ENCODE measurements at regions not wholly inside any gene's neighbourhood (a gene's known extent, or its start where the extent isn't known, plus 50 kb on each side); places are given as distances from the start of the nearest gene placed in this dataset.

- TF ChIP-seq NFATC3 (IDR thresholded peaks at IDR 0.05) (no peak), CHD4 (IDR thresholded peaks at IDR 0.05; ENCODE audit: insufficient read depth, insufficient replicate concordance, low read depth, low read length, poor library complexity, severe bottlenecking) (no peak), IRF9 (tag; IDR thresholded peaks at IDR 0.05) (no peak), ZNF232 (CRISPR knock-in tag; IDR thresholded peaks at IDR 0.05) (no peak), ZBTB7A (IDR thresholded peaks at IDR 0.05; ENCODE audit: borderline replicate concordance, control insufficient read depth, low read depth, low read length) (no peak), SRSF3 (IDR thresholded peaks at IDR 0.05; ENCODE audit: insufficient read depth, low read length) (no peak), XRCC3 (IDR thresholded peaks at IDR 0.05) (no peak), TBP (optimal IDR thresholded peaks at IDR 0.05; ENCODE audit: low read depth, low read length) (no peak), POLR2A (conservative IDR thresholded peaks at IDR 0.05) (no peak), MGA (IDR thresholded peaks at IDR 0.05) (no peak), PRMT5 (CRISPR knock-in tag; IDR thresholded peaks at IDR 0.05) (no peak)
- TF ChIP-seq, protein P1, sequence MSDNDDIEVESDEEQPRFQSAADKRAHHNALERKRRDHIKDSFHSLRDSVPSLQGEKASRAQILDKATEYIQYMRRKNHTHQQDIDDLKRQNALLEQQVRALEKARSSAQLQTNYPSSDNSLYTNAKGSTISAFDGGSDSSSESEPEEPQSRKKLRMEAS (CRISPR knock-in tag; IDR thresholded peaks at IDR 0.05), result no peak
- TF ChIP-seq, protein P2, sequence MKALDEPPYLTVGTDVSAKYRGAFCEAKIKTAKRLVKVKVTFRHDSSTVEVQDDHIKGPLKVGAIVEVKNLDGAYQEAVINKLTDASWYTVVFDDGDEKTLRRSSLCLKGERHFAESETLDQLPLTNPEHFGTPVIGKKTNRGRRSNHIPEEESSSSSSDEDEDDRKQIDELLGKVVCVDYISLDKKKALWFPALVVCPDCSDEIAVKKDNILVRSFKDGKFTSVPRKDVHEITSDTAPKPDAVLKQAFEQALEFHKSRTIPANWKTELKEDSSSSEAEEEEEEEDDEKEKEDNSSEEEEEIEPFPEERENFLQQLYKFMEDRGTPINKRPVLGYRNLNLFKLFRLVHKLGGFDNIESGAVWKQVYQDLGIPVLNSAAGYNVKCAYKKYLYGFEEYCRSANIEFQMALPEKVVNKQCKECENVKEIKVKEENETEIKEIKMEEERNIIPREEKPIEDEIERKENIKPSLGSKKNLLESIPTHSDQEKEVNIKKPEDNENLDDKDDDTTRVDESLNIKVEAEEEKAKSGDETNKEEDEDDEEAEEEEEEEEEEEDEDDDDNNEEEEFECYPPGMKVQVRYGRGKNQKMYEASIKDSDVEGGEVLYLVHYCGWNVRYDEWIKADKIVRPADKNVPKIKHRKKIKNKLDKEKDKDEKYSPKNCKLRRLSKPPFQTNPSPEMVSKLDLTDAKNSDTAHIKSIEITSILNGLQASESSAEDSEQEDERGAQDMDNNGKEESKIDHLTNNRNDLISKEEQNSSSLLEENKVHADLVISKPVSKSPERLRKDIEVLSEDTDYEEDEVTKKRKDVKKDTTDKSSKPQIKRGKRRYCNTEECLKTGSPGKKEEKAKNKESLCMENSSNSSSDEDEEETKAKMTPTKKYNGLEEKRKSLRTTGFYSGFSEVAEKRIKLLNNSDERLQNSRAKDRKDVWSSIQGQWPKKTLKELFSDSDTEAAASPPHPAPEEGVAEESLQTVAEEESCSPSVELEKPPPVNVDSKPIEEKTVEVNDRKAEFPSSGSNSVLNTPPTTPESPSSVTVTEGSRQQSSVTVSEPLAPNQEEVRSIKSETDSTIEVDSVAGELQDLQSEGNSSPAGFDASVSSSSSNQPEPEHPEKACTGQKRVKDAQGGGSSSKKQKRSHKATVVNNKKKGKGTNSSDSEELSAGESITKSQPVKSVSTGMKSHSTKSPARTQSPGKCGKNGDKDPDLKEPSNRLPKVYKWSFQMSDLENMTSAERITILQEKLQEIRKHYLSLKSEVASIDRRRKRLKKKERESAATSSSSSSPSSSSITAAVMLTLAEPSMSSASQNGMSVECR (CRISPR knock-in tag; IDR thresholded peaks at IDR 0.05), result no peak
- TF ChIP-seq, protein P3, sequence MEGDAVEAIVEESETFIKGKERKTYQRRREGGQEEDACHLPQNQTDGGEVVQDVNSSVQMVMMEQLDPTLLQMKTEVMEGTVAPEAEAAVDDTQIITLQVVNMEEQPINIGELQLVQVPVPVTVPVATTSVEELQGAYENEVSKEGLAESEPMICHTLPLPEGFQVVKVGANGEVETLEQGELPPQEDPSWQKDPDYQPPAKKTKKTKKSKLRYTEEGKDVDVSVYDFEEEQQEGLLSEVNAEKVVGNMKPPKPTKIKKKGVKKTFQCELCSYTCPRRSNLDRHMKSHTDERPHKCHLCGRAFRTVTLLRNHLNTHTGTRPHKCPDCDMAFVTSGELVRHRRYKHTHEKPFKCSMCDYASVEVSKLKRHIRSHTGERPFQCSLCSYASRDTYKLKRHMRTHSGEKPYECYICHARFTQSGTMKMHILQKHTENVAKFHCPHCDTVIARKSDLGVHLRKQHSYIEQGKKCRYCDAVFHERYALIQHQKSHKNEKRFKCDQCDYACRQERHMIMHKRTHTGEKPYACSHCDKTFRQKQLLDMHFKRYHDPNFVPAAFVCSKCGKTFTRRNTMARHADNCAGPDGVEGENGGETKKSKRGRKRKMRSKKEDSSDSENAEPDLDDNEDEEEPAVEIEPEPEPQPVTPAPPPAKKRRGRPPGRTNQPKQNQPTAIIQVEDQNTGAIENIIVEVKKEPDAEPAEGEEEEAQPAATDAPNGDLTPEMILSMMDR (IDR thresholded peaks at IDR 0.05 in 2 of 3, conservative IDR thresholded peaks at IDR 0.05 in 1 of 3; ENCODE audit: insufficient read depth in 2 of 3, low read depth in 1 of 3, low read length in 3 of 3), result no peak
These were observed 250.7 kb downstream of the CRPPA start for GRCh38 chr7:16170671-16171070.
